ENCODE measurements at regions not wholly inside any gene's neighbourhood (a gene's known extent, or its start where the extent isn't known, plus 50 kb on each side); places are given as distances from the start of the nearest gene placed in this dataset.

GRCh38 chr5:57675236-57675635 lies 192.6 kb upstream of the ACTBL2 start:
- CTCF ChIA-PET, result interaction anchor here (0.6 kb wide), 1 partner anchor 237 kb away, joined by 3 read pairs; no protein-coding TSS in a partner anchor
- POLR2A ChIA-PET, result no interaction called here
- no peak for DNase-seq (ENCODE audit: extremely low spot score)
- TF ChIP-seq BHLHE40 (IDR thresholded peaks at IDR 0.05; ENCODE audit: borderline replicate concordance) (no peak), FOXK2 (IDR thresholded peaks at IDR 0.05) (no peak), SP1 (IDR thresholded peaks at IDR 0.05) (no peak)
- TF ChIP-seq, protein P1, sequence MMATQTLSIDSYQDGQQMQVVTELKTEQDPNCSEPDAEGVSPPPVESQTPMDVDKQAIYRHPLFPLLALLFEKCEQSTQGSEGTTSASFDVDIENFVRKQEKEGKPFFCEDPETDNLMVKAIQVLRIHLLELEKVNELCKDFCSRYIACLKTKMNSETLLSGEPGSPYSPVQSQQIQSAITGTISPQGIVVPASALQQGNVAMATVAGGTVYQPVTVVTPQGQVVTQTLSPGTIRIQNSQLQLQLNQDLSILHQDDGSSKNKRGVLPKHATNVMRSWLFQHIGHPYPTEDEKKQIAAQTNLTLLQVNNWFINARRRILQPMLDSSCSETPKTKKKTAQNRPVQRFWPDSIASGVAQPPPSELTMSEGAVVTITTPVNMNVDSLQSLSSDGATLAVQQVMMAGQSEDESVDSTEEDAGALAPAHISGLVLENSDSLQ (IDR thresholded peaks at IDR 0.05), result no peak

GRCh38 chr5:57671371-57671770 lies 188.8 kb upstream of the ACTBL2 start:
- CTCF ChIA-PET, result interaction anchor here (1.3 kb wide), 1 partner anchor 21 kb away, joined by 3 read pairs; no protein-coding TSS in a partner anchor
- DNase-seq (ENCODE audit: extremely low spot score), result no peak
- TF ChIP-seq ELF4 (IDR thresholded peaks at IDR 0.05), result no peak
- TF ChIP-seq FOXM1 (IDR thresholded peaks at IDR 0.05; ENCODE audit: borderline replicate concordance), result no peak
- TF ChIP-seq ZNF384 (IDR thresholded peaks at IDR 0.05), result no peak
- TF ChIP-seq HDGF (IDR thresholded peaks at IDR 0.05; ENCODE audit: borderline replicate concordance), result no peak
- no peak for TF ChIP-seq BHLHE40 (IDR thresholded peaks at IDR 0.05; ENCODE audit: borderline replicate concordance)
- no peak for TF ChIP-seq NFRKB (IDR thresholded peaks at IDR 0.05)
- TF ChIP-seq L3MBTL2 (conservative IDR thresholded peaks at IDR 0.05), result no peak
- TF ChIP-seq, protein P1 (IDR thresholded peaks at IDR 0.05), result no peak
- no peak for TF ChIP-seq SUZ12 (IDR thresholded peaks at IDR 0.05)
- TF ChIP-seq LEF1 (IDR thresholded peaks at IDR 0.05; ENCODE audit: borderline replicate concordance), result no peak
- no peak for TF ChIP-seq TARDBP (IDR thresholded peaks at IDR 0.05)
- no peak for TF ChIP-seq SP1 (IDR thresholded peaks at IDR 0.05)
- TF ChIP-seq FOXK2 (IDR thresholded peaks at IDR 0.05), result no peak
- TF ChIP-seq CTBP1 (IDR thresholded peaks at IDR 0.05; ENCODE audit: borderline replicate concordance), result no peak
- no peak for TF ChIP-seq ARNT (IDR thresholded peaks at IDR 0.05)
- TF ChIP-seq FOXA1 (IDR thresholded peaks at IDR 0.05), result no peak
- POLR2A ChIA-PET, result no interaction called here

GRCh38 chr5:57666582-57666981 lies 184.0 kb upstream of the ACTBL2 start:
- ChIA-PET POLR2A (no interaction called here), CTCF (interaction anchor here (2.2 kb wide), 1 partner anchor 16 kb away, joined by 8 read pairs; no protein-coding TSS in a partner anchor)
- no peak for DNase-seq (ENCODE audit: extremely low spot score)
- TF ChIP-seq ARNT (IDR thresholded peaks at IDR 0.05) (no peak), HDGF (IDR thresholded peaks at IDR 0.05; ENCODE audit: borderline replicate concordance) (no peak), ZNF384 (IDR thresholded peaks at IDR 0.05) (no peak), ELF4 (IDR thresholded peaks at IDR 0.05) (no peak), L3MBTL2 (conservative IDR thresholded peaks at IDR 0.05) (no peak)

DNA sequence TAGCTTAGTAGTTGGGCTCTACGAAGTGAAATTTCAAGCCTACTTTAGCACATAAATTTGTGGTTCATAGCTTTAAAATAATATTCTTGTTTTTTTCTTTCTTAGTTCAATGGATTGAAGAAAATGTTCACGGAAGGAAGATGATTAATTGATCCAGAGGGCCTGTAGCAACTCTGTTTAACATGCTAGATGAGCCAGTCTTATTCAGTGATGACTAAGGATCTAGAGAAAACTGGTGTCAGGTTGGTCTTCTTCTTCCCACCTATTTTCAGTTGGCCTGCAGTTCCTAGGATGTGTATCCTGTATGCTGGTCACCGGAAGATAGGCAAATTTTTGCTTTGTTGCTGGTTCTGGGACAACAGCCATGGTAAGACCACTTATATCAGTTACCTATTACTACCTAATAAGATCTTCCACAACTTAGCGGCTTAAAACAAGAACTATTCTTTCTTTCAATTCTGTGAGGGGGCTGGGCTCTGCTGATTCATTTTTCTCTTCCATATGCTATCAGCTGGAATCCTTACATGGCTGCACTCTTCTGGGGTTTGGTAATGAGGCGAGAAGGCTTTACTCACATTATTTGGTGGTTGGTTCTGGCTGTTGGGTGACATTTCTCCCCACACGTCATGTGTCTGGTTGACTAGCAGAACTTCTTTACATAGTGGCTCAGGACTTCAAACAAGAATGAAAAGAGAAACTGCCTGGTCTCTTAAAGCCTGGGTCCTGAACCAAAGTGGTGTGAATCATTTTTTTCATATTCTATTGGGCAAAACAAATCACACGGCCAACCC lies 182.7 kb upstream of the ACTBL2 start:
- ChIA-PET POLR2A (no interaction called here), CTCF (interaction anchor here (2.2 kb wide), 1 partner anchor 15 kb away, joined by 8 read pairs; no protein-coding TSS in a partner anchor)
- TF ChIP-seq TARDBP (IDR thresholded peaks at IDR 0.05), result no peak
- TF ChIP-seq SP1 (IDR thresholded peaks at IDR 0.05), result no peak
- TF ChIP-seq BHLHE40 (IDR thresholded peaks at IDR 0.05; ENCODE audit: borderline replicate concordance), result no peak
- no peak for TF ChIP-seq L3MBTL2 (conservative IDR thresholded peaks at IDR 0.05)
- no peak for TF ChIP-seq FOXM1 (IDR thresholded peaks at IDR 0.05; ENCODE audit: borderline replicate concordance)
- TF ChIP-seq NFRKB (IDR thresholded peaks at IDR 0.05), result no peak
- TF ChIP-seq ELF4 (IDR thresholded peaks at IDR 0.05), result no peak
- TF ChIP-seq, protein P1 (IDR thresholded peaks at IDR 0.05), result no peak
- no peak for TF ChIP-seq CTBP1 (IDR thresholded peaks at IDR 0.05; ENCODE audit: borderline replicate concordance)
- TF ChIP-seq LEF1 (IDR thresholded peaks at IDR 0.05; ENCODE audit: borderline replicate concordance), result no peak
- no peak for TF ChIP-seq HDGF (IDR thresholded peaks at IDR 0.05; ENCODE audit: borderline replicate concordance)
- TF ChIP-seq ARNT (IDR thresholded peaks at IDR 0.05), result no peak
- no peak for TF ChIP-seq FOXK2 (IDR thresholded peaks at IDR 0.05)
- TF ChIP-seq SUZ12 (IDR thresholded peaks at IDR 0.05), result no peak
- DNase-seq (ENCODE audit: extremely low spot score), result no peak

DNA sequence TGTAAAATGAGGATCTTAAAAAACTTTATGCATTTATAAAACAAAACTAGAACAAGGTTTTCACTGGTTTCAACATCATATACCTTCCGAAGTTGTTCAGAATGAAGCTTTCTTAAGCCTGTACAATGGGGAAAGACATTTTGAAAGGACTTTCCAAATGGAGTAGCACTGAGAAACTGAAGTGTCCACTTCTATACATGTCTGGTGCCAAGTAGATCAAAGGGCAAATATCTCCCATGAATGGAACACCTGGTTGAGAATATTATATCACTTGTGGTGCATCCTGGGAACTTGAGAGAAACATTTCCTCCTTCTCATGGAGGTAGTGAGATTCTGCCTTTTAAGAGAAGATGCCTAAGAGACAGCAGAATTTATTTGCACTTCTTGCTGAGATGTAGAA lies 182.1 kb upstream of the ACTBL2 start:
- ChIA-PET POLR2A (no interaction called here), CTCF (no interaction called here)
- no peak for DNase-seq (ENCODE audit: extremely low spot score)
- no peak for TF ChIP-seq BHLHE40 (IDR thresholded peaks at IDR 0.05; ENCODE audit: borderline replicate concordance)
- TF ChIP-seq FOXK2 (IDR thresholded peaks at IDR 0.05), result no peak
- no peak for TF ChIP-seq NFRKB (IDR thresholded peaks at IDR 0.05)
- no peak for TF ChIP-seq CTBP1 (IDR thresholded peaks at IDR 0.05; ENCODE audit: borderline replicate concordance)
- no peak for TF ChIP-seq FOXM1 (IDR thresholded peaks at IDR 0.05; ENCODE audit: borderline replicate concordance)
- TF ChIP-seq, protein P1 (IDR thresholded peaks at IDR 0.05), result no peak
- no peak for TF ChIP-seq SP1 (IDR thresholded peaks at IDR 0.05)
- TF ChIP-seq SUZ12 (IDR thresholded peaks at IDR 0.05), result no peak
- TF ChIP-seq TARDBP (IDR thresholded peaks at IDR 0.05), result no peak
- no peak for TF ChIP-seq FOXA1 (IDR thresholded peaks at IDR 0.05)
- TF ChIP-seq ARNT (IDR thresholded peaks at IDR 0.05), result no peak
- no peak for TF ChIP-seq LEF1 (IDR thresholded peaks at IDR 0.05; ENCODE audit: borderline replicate concordance)
- TF ChIP-seq ZNF384 (IDR thresholded peaks at IDR 0.05), result no peak
- no peak for TF ChIP-seq ELF4 (IDR thresholded peaks at IDR 0.05)
